Activated CD4-positive, alpha-beta T cell treated with anti-CD3 and anti-CD28 coated beads, Interleukin-2, amount 50 U/mL, for 24 hours (primary cell): ENCODE measurements at regions not wholly inside any gene's neighbourhood (a gene's known extent, or its start where the extent isn't known, plus 50 kb on each side); places are given as distances from the start of the nearest gene placed in this dataset.

Source experiments
- DNase-seq, 2 donors: peaks; one replicate each; pipeline ENCODE4 v3.0.0-alpha.2; 2020; ENCODE audit warnings: low read depth in 1 of 2, low spot score in 1 of 2

GRCh38 chr2:172200495-172201085 lies 97.9 kb upstream of the DLX2 start:
- no peak for DNase-seq

GRCh38 chr2:172204309-172204708 lies 101.6 kb upstream of the DLX2 start:
- DNase-seq = no peak

- DNase-seq = no peak
Measured at GRCh38 chr2:172204762-172205161, 102.1 kb upstream of the DLX2 start.

- no peak for DNase-seq
Measured at GRCh38 chr2:172205292-172205691, 102.6 kb upstream of the DLX2 start.

GRCh38 chr2:172207911-172208310 lies 105.2 kb upstream of the DLX2 start:
- no peak for DNase-seq

GRCh38 chr2:172208791-172209325 lies 106.2 kb upstream of the DLX2 start:
- no peak for DNase-seq

- DNase-seq = no peak
Measured at GRCh38 chr2:172210599-172210998, 107.9 kb upstream of the DLX2 start.

- DNase-seq = no peak
Measured at GRCh38 chr2:172211512-172211911, 108.8 kb upstream of the DLX2 start.

- DNase-seq = no peak
Measured at GRCh38 chr2:172213116-172213860, 110.6 kb upstream of the DLX2 start.

- no peak for DNase-seq
Measured at GRCh38 chr2:172214252-172214651, 111.6 kb upstream of the DLX2 start.

GRCh38 chr2:172215172-172215935 lies 112.7 kb upstream of the DLX2 start:
- DNase-seq = no peak

GRCh38 chr2:172215936-172216335 lies 113.2 kb upstream of the DLX2 start:
- DNase-seq = no peak

GRCh38 chr2:172216477-172216876 lies 113.8 kb upstream of the DLX2 start:
- no peak for DNase-seq

- DNase-seq = no peak
Measured at GRCh38 chr2:172219201-172219600, 116.5 kb upstream of the DLX2 start.

GRCh38 chr2:172220121-172220520 lies 117.4 kb upstream of the DLX2 start:
- DNase-seq = no peak

- DNase-seq = no peak
Measured at GRCh38 chr2:172223601-172224054, 120.9 kb upstream of the DLX2 start.

GRCh38 chr2:172225786-172226185 lies 123.1 kb upstream of the DLX2 start:
- DNase-seq = no peak

- DNase-seq = no peak
Measured at GRCh38 chr2:172226244-172227061, 123.8 kb upstream of the DLX2 start.

- no peak for DNase-seq
Measured at GRCh38 chr2:172227719-172228118, 125.0 kb upstream of the DLX2 start.

GRCh38 chr2:172228177-172228808 lies 125.6 kb upstream of the DLX2 start:
- DNase-seq = no peak

GRCh38 chr2:172229125-172229524 lies 126.4 kb upstream of the DLX2 start:
- DNase-seq = no peak
